ENCODE measurements at regions not wholly inside any gene's neighbourhood (a gene's known extent, or its start where the extent isn't known, plus 50 kb on each side); places are given as distances from the start of the nearest gene placed in this dataset.

DNA sequence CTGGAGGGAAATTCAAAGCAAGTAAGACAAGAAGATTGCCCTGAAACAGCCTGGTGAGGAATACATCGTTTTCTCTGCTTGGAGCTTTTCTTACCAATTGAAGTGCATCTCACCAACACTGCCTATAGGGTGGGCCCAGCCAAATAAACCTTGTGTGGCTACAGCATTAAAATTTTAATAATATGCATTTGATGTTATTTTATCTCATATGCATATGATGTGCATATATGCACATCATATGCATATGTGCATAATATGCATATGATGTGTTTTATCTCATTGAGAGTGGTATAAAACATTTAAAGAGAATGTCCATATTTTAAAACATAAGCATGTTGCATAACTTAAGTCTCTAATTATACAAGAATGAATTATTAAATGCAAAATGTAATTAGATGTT is 328.6 kb upstream of the ARID1B start:
- Histone ChIP-seq H3K4me3 (no peak overlapping the region), H3K27ac (no peak overlapping the region), H3K4me1 (peaks cover 5% of the 10 kb centered on the region), H3K27me3 (no peaks in the 10 kb centered on the region), H3K9me3 (no peaks in the 10 kb centered on the region), H3K36me3 (replicated peaks in 1 of 2; ENCODE audit: insufficient read depth in 1 of 2, low read depth in 2 of 2) (no peaks in the 10 kb centered on the region)
- WGBS, 2 donors = 79 to 85% methylated on average over 1 of the region's 1 CpG
- ATAC-seq = no peak
- no peak for DNase-seq
- TF ChIP-seq CTCF (IDR thresholded peaks at IDR 0.05) (no peak), POLR2A (IDR thresholded peaks at IDR 0.05) (no peak)
- intact Hi-C loops (cut with DNase I) = no loop called here

DNA sequence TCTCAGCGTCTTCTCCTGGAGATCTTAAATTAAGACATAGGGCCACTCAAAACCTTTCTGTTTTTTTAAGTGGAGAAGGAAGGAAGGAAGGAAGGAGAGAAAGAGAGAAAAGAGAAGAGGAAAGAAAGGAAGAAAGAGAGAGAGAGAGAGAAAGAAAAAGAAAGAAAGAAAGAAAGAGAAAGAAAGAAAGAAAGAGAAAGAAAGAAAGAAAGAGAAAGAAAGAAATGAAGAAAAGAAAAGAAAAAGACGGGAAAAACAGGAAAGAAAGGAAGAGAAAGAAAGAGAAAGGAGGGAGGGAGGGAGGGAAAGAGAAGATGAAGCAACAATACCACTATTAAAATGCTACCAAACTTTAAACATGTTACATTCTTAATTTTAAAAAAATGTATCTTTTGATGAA is 336.5 kb upstream of the ARID1B start:
- Histone ChIP-seq H3K27ac (no peak overlapping the region), H3K4me1 (peaks cover 10% of the 10 kb centered on the region), H3K36me3 (replicated peaks in 1 of 2; ENCODE audit: insufficient read depth in 1 of 2, low read depth in 2 of 2) (no peaks in the 10 kb centered on the region), H3K9me3 (no peaks in the 10 kb centered on the region), H3K4me3 (no peak overlapping the region), H3K27me3 (no peaks in the 10 kb centered on the region)
- ATAC-seq = no peak
- intact Hi-C loops (cut with DNase I) = no loop called here
- 75 to 84% methylated on average over 2 of the region's 2 CpGs for WGBS, 2 donors
- DNase-seq = no peak
- TF ChIP-seq POLR2A (IDR thresholded peaks at IDR 0.05) (no peak), CTCF (IDR thresholded peaks at IDR 0.05) (no peak)

DNA sequence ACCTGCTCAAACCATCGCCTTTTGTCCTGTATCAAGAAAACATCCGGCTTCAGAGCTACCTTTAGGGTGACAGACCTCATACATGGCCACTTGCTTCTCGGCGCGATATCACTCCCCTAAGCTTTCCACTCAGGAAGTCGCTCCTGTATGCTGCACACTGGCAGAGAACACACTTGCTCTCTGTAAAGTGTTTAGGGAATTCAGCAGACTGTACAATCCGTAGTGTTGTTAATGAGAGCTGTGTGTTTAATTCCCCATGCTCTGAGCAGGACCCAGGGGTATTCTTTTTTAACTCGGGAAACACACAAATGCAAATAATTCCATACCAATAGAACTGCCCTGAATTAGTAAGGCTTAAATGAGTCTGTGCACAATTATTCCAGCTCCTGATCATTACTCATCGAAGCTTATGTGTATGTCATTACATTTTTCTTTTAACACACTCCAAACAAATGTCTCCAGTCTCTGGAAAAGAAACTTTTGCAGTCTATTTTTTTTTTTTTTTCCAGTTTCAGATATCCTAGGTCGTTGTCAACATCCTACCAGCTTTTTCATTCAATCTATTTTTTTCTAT is 338.7 kb upstream of the ARID1B start:
- Histone ChIP-seq H3K4me1 (peaks cover 10% of the 10 kb centered on the region), H3K9me3 (no peaks in the 10 kb centered on the region), H3K27ac (no peak overlapping the region), H3K27me3 (no peaks in the 10 kb centered on the region), H3K36me3 (replicated peaks in 1 of 2; ENCODE audit: insufficient read depth in 1 of 2, low read depth in 2 of 2) (no peaks in the 10 kb centered on the region), H3K4me3 (no peak overlapping the region)
- DNase-seq (no peak), ATAC-seq (no peak)
- intact Hi-C loops (cut with DNase I) = no loop called here
- WGBS, 2 donors = 64 to 67% methylated on average over 10 of the region's 10 CpGs
- no peak for TF ChIP-seq POLR2A (IDR thresholded peaks at IDR 0.05)
- no peak for TF ChIP-seq CTCF (IDR thresholded peaks at IDR 0.05)

DNA sequence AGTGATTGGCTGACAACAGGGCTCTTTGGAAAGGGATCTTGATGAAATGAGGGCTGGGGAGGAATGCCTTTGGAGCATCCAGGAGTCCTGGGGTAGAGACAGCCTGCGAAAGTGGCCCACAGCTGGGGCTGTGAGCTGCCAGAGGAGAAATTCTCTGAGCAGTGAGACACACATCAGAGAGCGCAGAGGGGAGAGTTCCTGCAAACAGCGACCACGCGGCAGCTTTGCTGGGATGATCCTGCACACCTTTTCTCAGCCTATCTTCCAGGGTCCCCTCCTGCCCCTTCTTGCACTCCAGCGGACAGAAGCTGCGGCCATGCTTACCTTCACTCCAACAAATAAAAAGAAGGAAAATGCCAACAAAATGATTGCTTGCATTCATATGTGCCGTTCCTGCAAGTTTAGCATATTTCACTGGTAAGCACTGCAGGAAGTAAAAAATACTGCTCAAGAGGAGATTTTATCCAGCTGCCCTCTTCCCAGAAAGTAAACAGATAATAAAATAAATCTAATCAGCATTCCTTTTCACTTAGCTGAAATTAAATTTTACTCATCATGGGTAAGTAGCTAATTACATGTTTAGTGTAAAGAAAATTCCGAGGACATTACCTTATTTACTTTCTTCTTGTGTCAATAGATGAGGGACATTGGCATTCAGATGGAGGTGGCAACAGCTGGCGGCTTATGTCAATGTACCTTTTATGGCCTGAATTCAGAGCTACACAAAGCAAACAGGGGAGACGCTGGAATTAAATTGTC is 339.9 kb upstream of the ARID1B start:
- H3K9me3 ChIP-seq = no peaks in the 10 kb centered on the region
- no peak overlapping the region for H3K4me3 ChIP-seq
- H3K27me3 ChIP-seq = no peaks in the 10 kb centered on the region
- intact Hi-C loops (cut with DNase I) = no loop called here
- no peaks in the 10 kb centered on the region for H3K36me3 ChIP-seq (replicated peaks in 1 of 2; ENCODE audit: insufficient read depth in 1 of 2, low read depth in 2 of 2)
- TF ChIP-seq POLR2A (IDR thresholded peaks at IDR 0.05) = no peak
- TF ChIP-seq CTCF (IDR thresholded peaks at IDR 0.05) = no peak
- H3K4me1 ChIP-seq = peaks cover 10% of the 10 kb centered on the region
- WGBS, 2 donors = 26 to 40% methylated on average over 11 of the region's 11 CpGs
- ATAC-seq (no peak), DNase-seq (no peak)
- H3K27ac ChIP-seq = no peak overlapping the region

- no peak for TF ChIP-seq CTCF (IDR thresholded peaks at IDR 0.05)
- no peak for TF ChIP-seq POLR2A (IDR thresholded peaks at IDR 0.05)
- DNase-seq (no peak), ATAC-seq (no peak)
- intact Hi-C loops (cut with DNase I) = no loop called here
- H3K9me3 ChIP-seq = no peaks in the 10 kb centered on the region
- H3K27ac ChIP-seq = no peak overlapping the region
- H3K27me3 ChIP-seq = no peaks in the 10 kb centered on the region
- 55 to 60% methylated on average over 2 of the region's 2 CpGs for WGBS, 2 donors
- H3K36me3 ChIP-seq (replicated peaks in 1 of 2; ENCODE audit: insufficient read depth in 1 of 2, low read depth in 2 of 2) = no peaks in the 10 kb centered on the region
- no peak overlapping the region for H3K4me3 ChIP-seq
- peaks cover 10% of the 10 kb centered on the region for H3K4me1 ChIP-seq
Measured at GRCh38 chr6:156434795-156435190, 342.4 kb upstream of the ARID1B start.

Measured in body of pancreas (tissue), 4 donors.